GM23248 (cell line): ENCODE measurements at regions not wholly inside any gene's neighbourhood (a gene's known extent, or its start where the extent isn't known, plus 50 kb on each side); places are given as distances from the start of the nearest gene placed in this dataset.

Experiments
- EZH2 ChIP-seq: fragments of 200-600 bp; sonication (generic); IDR thresholded peaks from 2 replicates; pipeline ENCODE4 v1.6.1; 2018; ENCODE audit warnings: antibody characterized with exemption, mild to moderate bottlenecking; ENCODE audit not compliant: insufficient read depth, poor library complexity, severe bottlenecking
- EZH2phosphoT487 ChIP-seq: fragments of 200-600 bp; sonication (generic); IDR thresholded peaks from 2 replicates; pipeline ENCODE4 v1.6.1; 2018; ENCODE audit warnings: antibody characterized with exemption, moderate library complexity, mild to moderate bottlenecking, low read depth; ENCODE audit not compliant: insufficient read depth

- TF ChIP-seq EZH2: no peak
- no peak for TF ChIP-seq EZH2phosphoT487
Measured at GRCh38 chr2:155840661-155841060, 491.9 kb downstream of the NR4A2 start.
